WTC11 (cell line): ENCODE measurements at regions not wholly inside any gene's neighbourhood (a gene's known extent, or its start where the extent isn't known, plus 50 kb on each side); places are given as distances from the start of the nearest gene placed in this dataset.
A peak's percentile ranks its signal among the peaks of the same experiment; 100 is the strongest.

Source experiments
- ATAC-seq: fragments of 200-7000 bp; cut with Tn5 transposase; 2 replicates; pipeline ENCODE4 v1.10.0; 2021; ENCODE audit warnings: mild to moderate bottlenecking, moderate library complexity
- CTCF ChIA-PET: fragments of 300-600 bp; sonication (Branson Sonifier 250); formaldehyde crosslinking; loops from one replicate; lab custom pipeline; 2021; ENCODE audit warnings: antibody characterized with exemption; lab: Charles Lee
- POLR2A ChIA-PET: fragments of 350-600 bp; sonication (Branson Sonifier 250); formaldehyde crosslinking; loops from one replicate; lab custom pipeline; 2021; ENCODE audit warnings: antibody characterized with exemption; lab: Charles Lee
- DNase-seq: peaks from one replicate; pipeline ENCODE4 v3.0.0; 2021; ENCODE audit warnings: low spot score
- H3K27ac Mint-ChIP-seq: 2 replicates; pipeline ENCODE4 v1.8.0; 2021; ENCODE audit warnings: mixed read lengths
- H3K27me3 Mint-ChIP-seq: 2 replicates; pipeline ENCODE4 v1.8.0; 2021; ENCODE audit warnings: low read depth, mild to moderate bottlenecking, moderate library complexity, mixed read lengths
- H3K36me3 Mint-ChIP-seq: 2 replicates; pipeline ENCODE4 v1.8.0; 2021; ENCODE audit warnings: mixed read lengths
- H3K4me1 Mint-ChIP-seq: 2 replicates; pipeline ENCODE4 v1.8.0; 2022; ENCODE audit warnings: mixed read lengths
- H3K4me3 Mint-ChIP-seq: 2 replicates; pipeline ENCODE4 v1.8.0; 2021; ENCODE audit warnings: mild to moderate bottlenecking, moderate library complexity, mixed read lengths
- H3K9me3 Mint-ChIP-seq: 2 replicates; pipeline ENCODE4 v1.8.0; 2021; ENCODE audit warnings: mixed read lengths
- ATF1 ChIP-seq: sonication (generic); formaldehyde crosslinking; IDR thresholded peaks from 2 replicates; pipeline ENCODE4 v1.8.1; 2023; ENCODE audit warnings: mild to moderate bottlenecking, moderate library complexity, missing genetic modification reagents
- EMX1 ChIP-seq: fragments of 250-450 bp; sonication (Bioruptor Pico); IDR thresholded peaks from 2 replicates; pipeline ENCODE4 v1.8.0; 2021; ENCODE audit warnings: mild to moderate bottlenecking
- FOXK1 ChIP-seq: sonication (generic); formaldehyde crosslinking; IDR thresholded peaks from 2 replicates; pipeline ENCODE4 v1.8.0; 2022; ENCODE audit warnings: mild to moderate bottlenecking, moderate library complexity, missing genetic modification reagents
- GRHL2 ChIP-seq: fragments of 250-450 bp; sonication (Bioruptor Pico); IDR thresholded peaks from 2 replicates; pipeline ENCODE4 v1.8.0; 2022; ENCODE audit warnings: mild to moderate bottlenecking, moderate library complexity; ENCODE audit not compliant: insufficient replicate concordance, severe bottlenecking
- HMGA2 ChIP-seq: fragments of 250-450 bp; sonication (Bioruptor Pico); IDR thresholded peaks from 2 replicates; pipeline ENCODE4 v1.4.0; 2021; ENCODE audit warnings: mild to moderate bottlenecking, moderate library complexity
- JUN ChIP-seq: sonication (generic); formaldehyde crosslinking; IDR thresholded peaks from 2 replicates; pipeline ENCODE4 v1.8.0; 2023; ENCODE audit warnings: mild to moderate bottlenecking, missing genetic modification reagents
- MXD4 ChIP-seq: fragments of 250-450 bp; sonication (Bioruptor Pico); IDR thresholded peaks from 2 replicates; pipeline ENCODE4 v1.8.0; 2021; ENCODE audit warnings: mild to moderate bottlenecking, moderate library complexity, borderline replicate concordance
- NFE2L1 ChIP-seq: sonication (generic); formaldehyde crosslinking; IDR thresholded peaks from 2 replicates; pipeline ENCODE4 v1.8.1; 2023; ENCODE audit warnings: missing genetic modification reagents
- NR3C1 ChIP-seq: sonication (generic); formaldehyde crosslinking; conservative IDR thresholded peaks from 2 replicates; pipeline ENCODE4 v1.8.1; 2023; ENCODE audit warnings: low read depth, mild to moderate bottlenecking, missing genetic modification reagents
- OVOL2 ChIP-seq: fragments of 250-450 bp; sonication (Bioruptor Pico); IDR thresholded peaks from 2 replicates; pipeline ENCODE4 v1.9.0; 2021; ENCODE audit warnings: mild to moderate bottlenecking, borderline replicate concordance
- RELA ChIP-seq: sonication (generic); formaldehyde crosslinking; IDR thresholded peaks from 2 replicates; pipeline ENCODE4 v1.8.1; 2022; ENCODE audit warnings: missing genetic modification reagents, mild to moderate bottlenecking, borderline replicate concordance
- RORB ChIP-seq: fragments of 250-450 bp; sonication (Bioruptor Pico); IDR thresholded peaks from 2 replicates; pipeline ENCODE4 v1.9.0; 2021; ENCODE audit warnings: mild to moderate bottlenecking
- SMAD4 ChIP-seq: sonication (generic); formaldehyde crosslinking; IDR thresholded peaks from 2 replicates; pipeline ENCODE4 v1.8.0; 2022; ENCODE audit warnings: mild to moderate bottlenecking, missing genetic modification reagents
- TCF7 ChIP-seq: sonication (generic); formaldehyde crosslinking; IDR thresholded peaks from 2 replicates; pipeline ENCODE4 v1.8.0; 2022; ENCODE audit warnings: mild to moderate bottlenecking, low read depth, missing genetic modification reagents, moderate library complexity
- TEAD1 ChIP-seq: sonication (generic); formaldehyde crosslinking; IDR thresholded peaks from 2 replicates; pipeline ENCODE4 v1.8.0; 2022; ENCODE audit warnings: mild to moderate bottlenecking, missing genetic modification reagents
- ZBTB21 ChIP-seq: sonication (generic); formaldehyde crosslinking; IDR thresholded peaks from 2 replicates; pipeline ENCODE4 v1.8.1; 2023; ENCODE audit warnings: mild to moderate bottlenecking, missing genetic modification reagents, borderline replicate concordance
- ZNF121 ChIP-seq: sonication (generic); formaldehyde crosslinking; IDR thresholded peaks from 2 replicates; pipeline ENCODE4 v1.8.0; 2023; ENCODE audit warnings: missing genetic modification reagents
- ZNF232 ChIP-seq: sonication (generic); formaldehyde crosslinking; IDR thresholded peaks from 2 replicates; pipeline ENCODE4 v1.8.0; 2022; ENCODE audit warnings: mild to moderate bottlenecking, missing genetic modification reagents
- ZNF317 ChIP-seq: sonication (generic); formaldehyde crosslinking; IDR thresholded peaks from 2 replicates; pipeline ENCODE4 v1.8.1; 2023; ENCODE audit warnings: low read depth, mild to moderate bottlenecking, moderate library complexity, missing genetic modification reagents, borderline replicate concordance
- ZNF423 ChIP-seq: fragments of 250-450 bp; sonication (Bioruptor Pico); IDR thresholded peaks from 2 replicates; pipeline ENCODE4 v2.1.2; 2022; ENCODE audit warnings: mild to moderate bottlenecking, moderate library complexity
- TF ChIP-seq, protein P1 (sequence below): fragments of 250-450 bp; sonication (Bioruptor Pico); IDR thresholded peaks from 2 replicates; pipeline ENCODE4 v1.9.0; 2021; ENCODE audit warnings: moderate library complexity, mild to moderate bottlenecking, inconsistent platforms, borderline replicate concordance
- TF ChIP-seq, protein P2 (sequence below): sonication (generic); formaldehyde crosslinking; conservative IDR thresholded peaks from 2 replicates; pipeline ENCODE4 v1.8.1; 2023; ENCODE audit warnings: mild to moderate bottlenecking, low read depth, missing genetic modification reagents, moderate library complexity
- TF ChIP-seq, protein P3 (sequence below): sonication (generic); formaldehyde crosslinking; IDR thresholded peaks from 2 replicates; pipeline ENCODE4 v1.8.1; 2023; ENCODE audit warnings: mild to moderate bottlenecking, missing genetic modification reagents, moderate library complexity
- TF ChIP-seq, protein P4 (sequence below): sonication (generic); formaldehyde crosslinking; IDR thresholded peaks from 2 replicates; pipeline ENCODE4 v1.8.0; 2022; ENCODE audit warnings: mild to moderate bottlenecking, missing genetic modification reagents
- TF ChIP-seq, protein P5 (sequence below): fragments of 250-450 bp; sonication (Bioruptor Pico); IDR thresholded peaks from 2 replicates; pipeline ENCODE4 v1.9.0; 2021; ENCODE audit warnings: mild to moderate bottlenecking

DNA sequence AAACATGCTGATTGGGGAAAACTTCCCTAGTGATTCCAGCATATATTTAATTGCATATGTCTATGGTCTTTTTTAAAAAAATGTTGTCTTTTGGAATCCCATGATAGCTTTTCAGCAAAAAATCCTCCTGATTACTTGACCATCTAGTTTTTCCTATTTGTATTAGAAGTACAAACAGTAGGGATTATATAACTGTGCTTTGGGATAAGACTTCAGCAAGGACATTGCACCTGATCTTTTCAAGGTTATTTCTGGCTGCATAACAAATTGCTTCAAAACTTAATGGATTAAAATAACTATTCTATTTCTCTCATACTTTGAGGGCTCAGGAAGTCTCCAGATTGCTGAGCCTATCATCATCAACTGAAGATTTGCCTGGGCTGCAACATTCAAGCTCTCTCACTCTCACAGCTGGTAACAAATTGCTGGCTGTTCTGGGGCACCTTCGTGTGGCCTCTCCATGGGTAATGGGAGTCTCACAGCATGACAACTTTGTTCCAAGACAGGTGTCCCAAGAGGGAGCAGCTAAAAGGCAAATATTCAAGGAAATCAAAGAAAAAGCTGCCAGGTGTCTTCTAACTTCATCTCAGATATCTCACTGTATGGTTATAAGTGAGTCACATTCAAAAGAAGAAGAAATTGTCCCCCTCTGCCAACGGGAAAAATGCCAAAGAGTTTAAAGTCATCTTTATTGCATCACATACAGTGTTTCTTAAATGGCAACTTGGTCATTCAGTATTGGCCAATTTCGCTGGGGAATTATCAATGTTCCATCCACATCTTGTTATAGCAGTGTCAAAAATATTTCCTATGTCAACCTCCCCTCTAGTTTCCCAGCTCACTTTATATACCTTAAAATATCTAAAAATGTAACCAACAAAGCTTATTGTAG lies 644.5 kb upstream of the GRM7 start:
- H3K4me3 Mint-ChIP-seq: no peak overlapping the region
- peaks cover 38% of the 10 kb centered on the region for H3K9me3 Mint-ChIP-seq
- DNase-seq (no peak), ATAC-seq (no peak)
- no peaks in the 10 kb centered on the region for H3K27me3 Mint-ChIP-seq
- no peak overlapping the region for H3K27ac Mint-ChIP-seq
- POLR2A ChIA-PET: no interaction called here
- CTCF ChIA-PET: no interaction called here
- H3K36me3 Mint-ChIP-seq: peaks cover 19% of the 10 kb centered on the region
- TF ChIP-seq ZNF423: peak; percentile 93
- TF ChIP-seq ZBTB21 (CRISPR knock-in tag): no peak
- H3K4me1 Mint-ChIP-seq: peaks cover 9% of the 10 kb centered on the region

DNA sequence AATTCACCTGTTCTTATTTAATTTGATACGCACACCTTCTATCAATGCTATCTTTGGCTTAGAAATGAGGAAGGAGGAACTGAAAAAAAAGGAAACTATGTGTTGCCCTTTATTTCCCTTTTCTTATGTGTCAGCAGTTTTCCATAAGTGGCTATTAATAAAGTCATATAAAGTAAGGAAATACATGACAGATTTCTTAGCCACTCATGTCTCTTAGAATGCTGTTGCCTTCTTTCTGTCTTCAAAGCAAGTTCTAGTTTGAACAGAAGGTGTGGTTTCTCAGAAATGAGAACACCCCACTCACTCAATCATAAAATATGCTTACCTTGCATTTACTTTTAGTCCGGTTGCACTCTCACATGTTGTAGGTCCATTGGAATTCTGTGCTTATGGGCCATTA lies 640.5 kb upstream of the GRM7 start:
- Mint-ChIP-seq H3K27ac (no peak overlapping the region), H3K4me3 (no peak overlapping the region), H3K36me3 (peaks cover 16% of the 10 kb centered on the region), H3K27me3 (0 out of 2 replicates have a peak, but pooled peaks cover 3% of the 10 kb centered on the region), H3K4me1 (peaks cover 9% of the 10 kb centered on the region), H3K9me3 (peaks cover 44% of the 10 kb centered on the region)
- DNase-seq (no peak), ATAC-seq (no peak)
- ChIA-PET CTCF (no interaction called here), POLR2A (no interaction called here)
- TF ChIP-seq, protein P1, sequence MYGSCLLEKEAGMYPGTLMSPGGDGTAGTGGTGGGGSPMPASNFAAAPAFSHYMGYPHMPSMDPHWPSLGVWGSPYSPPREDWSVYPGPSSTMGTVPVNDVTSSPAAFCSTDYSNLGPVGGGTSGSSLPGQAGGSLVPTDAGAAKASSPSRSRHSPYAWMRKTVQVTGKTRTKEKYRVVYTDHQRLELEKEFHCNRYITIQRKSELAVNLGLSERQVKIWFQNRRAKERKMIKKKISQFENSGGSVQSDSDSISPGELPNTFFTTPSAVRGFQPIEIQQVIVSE (CRISPR knock-in tag): no peak
- no peak for TF ChIP-seq RORB (CRISPR knock-in tag)
- no peak for TF ChIP-seq EMX1
- TF ChIP-seq, protein P2, sequence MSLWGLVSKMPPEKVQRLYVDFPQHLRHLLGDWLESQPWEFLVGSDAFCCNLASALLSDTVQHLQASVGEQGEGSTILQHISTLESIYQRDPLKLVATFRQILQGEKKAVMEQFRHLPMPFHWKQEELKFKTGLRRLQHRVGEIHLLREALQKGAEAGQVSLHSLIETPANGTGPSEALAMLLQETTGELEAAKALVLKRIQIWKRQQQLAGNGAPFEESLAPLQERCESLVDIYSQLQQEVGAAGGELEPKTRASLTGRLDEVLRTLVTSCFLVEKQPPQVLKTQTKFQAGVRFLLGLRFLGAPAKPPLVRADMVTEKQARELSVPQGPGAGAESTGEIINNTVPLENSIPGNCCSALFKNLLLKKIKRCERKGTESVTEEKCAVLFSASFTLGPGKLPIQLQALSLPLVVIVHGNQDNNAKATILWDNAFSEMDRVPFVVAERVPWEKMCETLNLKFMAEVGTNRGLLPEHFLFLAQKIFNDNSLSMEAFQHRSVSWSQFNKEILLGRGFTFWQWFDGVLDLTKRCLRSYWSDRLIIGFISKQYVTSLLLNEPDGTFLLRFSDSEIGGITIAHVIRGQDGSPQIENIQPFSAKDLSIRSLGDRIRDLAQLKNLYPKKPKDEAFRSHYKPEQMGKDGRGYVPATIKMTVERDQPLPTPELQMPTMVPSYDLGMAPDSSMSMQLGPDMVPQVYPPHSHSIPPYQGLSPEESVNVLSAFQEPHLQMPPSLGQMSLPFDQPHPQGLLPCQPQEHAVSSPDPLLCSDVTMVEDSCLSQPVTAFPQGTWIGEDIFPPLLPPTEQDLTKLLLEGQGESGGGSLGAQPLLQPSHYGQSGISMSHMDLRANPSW (CRISPR knock-in tag): no peak
- no peak for TF ChIP-seq SMAD4 (CRISPR knock-in tag)
- no peak for TF ChIP-seq TEAD1 (CRISPR knock-in tag)
- no peak for TF ChIP-seq TCF7 (CRISPR knock-in tag)
- TF ChIP-seq, protein P3, sequence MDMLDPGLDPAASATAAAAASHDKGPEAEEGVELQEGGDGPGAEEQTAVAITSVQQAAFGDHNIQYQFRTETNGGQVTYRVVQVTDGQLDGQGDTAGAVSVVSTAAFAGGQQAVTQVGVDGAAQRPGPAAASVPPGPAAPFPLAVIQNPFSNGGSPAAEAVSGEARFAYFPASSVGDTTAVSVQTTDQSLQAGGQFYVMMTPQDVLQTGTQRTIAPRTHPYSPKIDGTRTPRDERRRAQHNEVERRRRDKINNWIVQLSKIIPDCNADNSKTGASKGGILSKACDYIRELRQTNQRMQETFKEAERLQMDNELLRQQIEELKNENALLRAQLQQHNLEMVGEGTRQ (CRISPR knock-in tag): no peak
- TF ChIP-seq RELA (CRISPR knock-in tag): no peak
- no peak for TF ChIP-seq JUN (CRISPR knock-in tag)
- no peak for TF ChIP-seq NR3C1 (CRISPR knock-in tag)
- no peak for TF ChIP-seq MXD4
- no peak for TF ChIP-seq NFE2L1 (CRISPR knock-in tag)

DNA sequence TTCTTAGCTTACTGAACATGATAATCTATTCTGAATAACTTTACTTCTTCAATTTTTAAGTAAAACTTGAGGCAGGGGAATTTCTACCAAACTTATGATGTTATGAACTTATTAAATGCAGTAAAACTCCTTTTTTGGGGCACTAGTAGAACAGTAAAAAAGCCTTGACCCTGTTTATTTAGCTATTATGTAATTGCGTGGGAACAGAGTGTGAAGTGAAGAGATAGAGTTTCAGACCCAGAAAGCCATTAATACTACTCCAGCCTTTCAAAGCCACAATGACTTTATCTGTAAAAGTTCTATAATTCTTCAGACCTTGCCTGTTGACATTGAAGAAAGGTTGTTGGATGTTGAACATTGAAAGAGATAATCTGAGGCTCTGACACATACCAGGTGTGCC lies 638.8 kb upstream of the GRM7 start:
- H3K4me1 Mint-ChIP-seq: peaks cover 5% of the 10 kb centered on the region; the same call in 1 of the 2 replicates
- ChIA-PET CTCF (no interaction called here), POLR2A (interaction anchor here (0.5 kb wide), 1 partner anchor 617 kb away, joined by 4 read pairs; no protein-coding TSS in a partner anchor)
- TF ChIP-seq JUN (CRISPR knock-in tag): no peak
- no peak for TF ChIP-seq ZNF121 (CRISPR knock-in tag)
- no peak for TF ChIP-seq ATF1 (CRISPR knock-in tag)
- TF ChIP-seq MXD4: no peak
- TF ChIP-seq ZNF317 (CRISPR knock-in tag): no peak
- TF ChIP-seq, protein P4, sequence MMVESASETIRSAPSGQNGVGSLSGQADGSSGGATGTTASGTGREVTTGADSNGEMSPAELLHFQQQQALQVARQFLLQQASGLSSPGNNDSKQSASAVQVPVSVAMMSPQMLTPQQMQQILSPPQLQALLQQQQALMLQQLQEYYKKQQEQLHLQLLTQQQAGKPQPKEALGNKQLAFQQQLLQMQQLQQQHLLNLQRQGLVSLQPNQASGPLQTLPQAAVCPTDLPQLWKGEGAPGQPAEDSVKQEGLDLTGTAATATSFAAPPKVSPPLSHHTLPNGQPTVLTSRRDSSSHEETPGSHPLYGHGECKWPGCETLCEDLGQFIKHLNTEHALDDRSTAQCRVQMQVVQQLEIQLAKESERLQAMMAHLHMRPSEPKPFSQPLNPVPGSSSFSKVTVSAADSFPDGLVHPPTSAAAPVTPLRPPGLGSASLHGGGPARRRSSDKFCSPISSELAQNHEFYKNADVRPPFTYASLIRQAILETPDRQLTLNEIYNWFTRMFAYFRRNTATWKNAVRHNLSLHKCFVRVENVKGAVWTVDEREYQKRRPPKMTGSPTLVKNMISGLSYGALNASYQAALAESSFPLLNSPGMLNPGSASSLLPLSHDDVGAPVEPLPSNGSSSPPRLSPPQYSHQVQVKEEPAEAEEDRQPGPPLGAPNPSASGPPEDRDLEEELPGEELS (CRISPR knock-in tag): no peak
- TF ChIP-seq HMGA2 (CRISPR knock-in tag): no peak
- TF ChIP-seq ZNF232 (CRISPR knock-in tag): no peak
- TF ChIP-seq OVOL2 (CRISPR knock-in tag): no peak
- TF ChIP-seq, protein P5, sequence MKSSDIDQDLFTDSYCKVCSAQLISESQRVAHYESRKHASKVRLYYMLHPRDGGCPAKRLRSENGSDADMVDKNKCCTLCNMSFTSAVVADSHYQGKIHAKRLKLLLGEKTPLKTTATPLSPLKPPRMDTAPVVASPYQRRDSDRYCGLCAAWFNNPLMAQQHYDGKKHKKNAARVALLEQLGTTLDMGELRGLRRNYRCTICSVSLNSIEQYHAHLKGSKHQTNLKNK (CRISPR knock-in tag): no peak
- no peak for TF ChIP-seq FOXK1 (CRISPR knock-in tag)
- TF ChIP-seq GRHL2: no peak
- ATAC-seq: no peak
- no peak overlapping the region for H3K27ac Mint-ChIP-seq
- DNase-seq: no peak
- peaks cover 43% of the 10 kb centered on the region for H3K9me3 Mint-ChIP-seq
- no peak overlapping the region for H3K4me3 Mint-ChIP-seq
- H3K36me3 Mint-ChIP-seq: peaks cover 21% of the 10 kb centered on the region
- H3K27me3 Mint-ChIP-seq: 0 out of 2 replicates have a peak, but pooled peaks cover 3% of the 10 kb centered on the region
